Parathyroid adenoma (tissue), 2 donors: ENCODE measurements at regions not wholly inside any gene's neighbourhood (a gene's known extent, or its start where the extent isn't known, plus 50 kb on each side); places are given as distances from the start of the nearest gene placed in this dataset.

Experiments
- H2AFZ ChIP-seq: fragments of 300-600 bp; sonication (generic); one replicate; pipeline ENCODE4 v1.7.0; 2017; ENCODE audit warnings: antibody characterized with exemption, mild to moderate bottlenecking
- H3K27ac ChIP-seq: fragments of 300-600 bp; sonication (generic); one replicate; pipeline ENCODE4 v1.7.0; 2017
- H3K27me3 ChIP-seq: fragments of 300-600 bp; sonication (generic); one replicate; pipeline ENCODE4 v1.7.0; 2017; ENCODE audit warnings: low read length; ENCODE audit not compliant: control insufficient read depth, insufficient read depth
- H3K36me3 ChIP-seq: fragments of 300-600 bp; sonication (generic); one replicate; pipeline ENCODE4 v1.7.0; 2017; ENCODE audit warnings: low read length; ENCODE audit not compliant: control insufficient read depth, insufficient read depth
- H3K4me1 ChIP-seq: fragments of 300-600 bp; sonication (generic); one replicate; pipeline ENCODE4 v1.7.0; 2017; ENCODE audit warnings: control low read depth
- H3K4me2 ChIP-seq: fragments of 300-600 bp; sonication (generic); one replicate; pipeline ENCODE4 v1.7.0; 2017; ENCODE audit warnings: low read length
- H3K4me3 ChIP-seq: fragments of 300-600 bp; sonication (generic); one replicate; pipeline ENCODE4 v1.7.0; 2017; ENCODE audit warnings: low read depth, low read length
- H3K79me2 ChIP-seq: fragments of 300-600 bp; sonication (generic); one replicate; pipeline ENCODE4 v1.7.0; 2017; ENCODE audit warnings: control low read depth
- H3K9ac ChIP-seq: fragments of 300-600 bp; sonication (generic); one replicate; pipeline ENCODE4 v1.7.0; 2017; ENCODE audit warnings: mild to moderate bottlenecking
- H3K9me3 ChIP-seq: fragments of 300-600 bp; sonication (generic); one replicate; pipeline ENCODE4 v1.7.0; 2017; ENCODE audit warnings: low read length; ENCODE audit not compliant: control insufficient read depth
- CTCF ChIP-seq: fragments of 300-600 bp; sonication (generic); IDR thresholded peaks from one replicate; pipeline ENCODE4 v1.7.0; 2017; ENCODE audit warnings: antibody characterized with exemption, mild to moderate bottlenecking
- donor health status: primary hyperparathyroidism.

- TF ChIP-seq CTCF = no peak
- no peak overlapping the region for H3K9ac ChIP-seq
- no peaks in the 10 kb centered on the region for H3K36me3 ChIP-seq
- no peak overlapping the region for H2AFZ ChIP-seq
- H3K79me2 ChIP-seq = no peaks in the 10 kb centered on the region
- no peaks in the 10 kb centered on the region for H3K4me1 ChIP-seq
- H3K9me3 ChIP-seq = no peaks in the 10 kb centered on the region
- H3K27me3 ChIP-seq = no peaks in the 10 kb centered on the region
- H3K4me2 ChIP-seq = no peak overlapping the region
- H3K27ac ChIP-seq = no peak overlapping the region
- H3K4me3 ChIP-seq = no peak overlapping the region
Observed at GRCh38 chr2:204298404-204298803, 246.9 kb upstream of the PARD3B start.

- H3K4me2 ChIP-seq = no peak overlapping the region
- H3K9ac ChIP-seq = no peak overlapping the region
- TF ChIP-seq CTCF = no peak
- no peaks in the 10 kb centered on the region for H3K79me2 ChIP-seq
- no peak overlapping the region for H3K4me3 ChIP-seq
- H3K27ac ChIP-seq = no peak overlapping the region
- no peaks in the 10 kb centered on the region for H3K9me3 ChIP-seq
- H3K27me3 ChIP-seq = no peaks in the 10 kb centered on the region
- no peaks in the 10 kb centered on the region for H3K36me3 ChIP-seq
- no peaks in the 10 kb centered on the region for H3K4me1 ChIP-seq
- H2AFZ ChIP-seq = no peak overlapping the region
Observed at GRCh38 chr2:204299766-204300165, 245.5 kb upstream of the PARD3B start.

GRCh38 chr2:204306667-204307066 is 238.6 kb upstream of the PARD3B start:
- H3K27ac ChIP-seq = no peak overlapping the region

GRCh38 chr2:204312105-204312504 is 233.2 kb upstream of the PARD3B start:
- H3K79me2 ChIP-seq = no peaks in the 10 kb centered on the region
- no peaks in the 10 kb centered on the region for H3K27me3 ChIP-seq
- H3K4me3 ChIP-seq = no peak overlapping the region
- H3K9ac ChIP-seq = no peak overlapping the region
- H3K36me3 ChIP-seq = no peaks in the 10 kb centered on the region
- H2AFZ ChIP-seq = no peak overlapping the region
- no peak for TF ChIP-seq CTCF
- H3K4me1 ChIP-seq = no peaks in the 10 kb centered on the region
- no peaks in the 10 kb centered on the region for H3K9me3 ChIP-seq
- H3K27ac ChIP-seq = no peak overlapping the region
- no peak overlapping the region for H3K4me2 ChIP-seq

More at GRCh38 chr2:204306667-204307066, 238.6 kb upstream of the PARD3B start:
- H3K4me3 ChIP-seq = no peak overlapping the region
- no peaks in the 10 kb centered on the region for H3K27me3 ChIP-seq
- no peak overlapping the region for H3K4me2 ChIP-seq
- no peak for TF ChIP-seq CTCF
- H3K36me3 ChIP-seq = no peaks in the 10 kb centered on the region
- H3K9me3 ChIP-seq = no peaks in the 10 kb centered on the region
- no peaks in the 10 kb centered on the region for H3K79me2 ChIP-seq
- no peak overlapping the region for H2AFZ ChIP-seq
- no peaks in the 10 kb centered on the region for H3K4me1 ChIP-seq
- H3K9ac ChIP-seq = no peak overlapping the region

- TF ChIP-seq CTCF = no peak
- H3K4me3 ChIP-seq = no peak overlapping the region
- H3K27me3 ChIP-seq = no peaks in the 10 kb centered on the region
Observed at GRCh38 chr2:204313256-204313655, 232.0 kb upstream of the PARD3B start.

More at GRCh38 chr2:204313256-204313655, 232.0 kb upstream of the PARD3B start:
- Histone ChIP-seq H3K9ac (no peak overlapping the region), H3K4me2 (no peak overlapping the region), H3K27ac (no peak overlapping the region), H3K4me1 (no peaks in the 10 kb centered on the region), H3K9me3 (no peaks in the 10 kb centered on the region), H2AFZ (no peak overlapping the region), H3K36me3 (no peaks in the 10 kb centered on the region), H3K79me2 (no peaks in the 10 kb centered on the region)
